ENCODE measurements at regions not wholly inside any gene's neighbourhood (a gene's known extent, or its start where the extent isn't known, plus 50 kb on each side); places are given as distances from the start of the nearest gene placed in this dataset.

DNA sequence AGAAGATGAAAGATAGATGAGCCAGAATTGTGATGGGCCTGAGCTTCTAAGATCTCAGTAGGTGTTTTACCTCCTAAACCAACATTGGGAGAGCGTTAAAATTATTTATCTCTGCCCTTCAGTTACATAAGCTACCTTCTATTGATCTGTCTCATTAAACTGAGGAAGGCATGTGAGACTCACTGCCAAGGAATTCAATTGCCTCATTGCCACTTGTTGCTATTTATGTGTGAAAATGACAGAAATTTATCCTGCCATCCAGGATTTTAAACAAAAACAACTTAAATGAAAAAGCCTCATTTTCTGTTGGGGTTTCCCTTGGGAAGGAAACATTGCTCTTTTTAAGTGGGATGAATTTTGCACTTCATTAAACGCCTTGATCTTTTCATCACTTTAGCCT is 78.7 kb upstream of the RUNX1 start:
- TF ChIP-seq POLR2A (IDR thresholded peaks at IDR 0.05) (no peak), CTCF (IDR thresholded peaks at IDR 0.05) (no peak)

All from adrenal gland (tissue), 5 donors.